H9 (cell line): ENCODE measurements at regions not wholly inside any gene's neighbourhood (a gene's known extent, or its start where the extent isn't known, plus 50 kb on each side); places are given as distances from the start of the nearest gene placed in this dataset.

Experiments
- DNase-seq: peaks from one replicate; pipeline ENCODE4 v3.0.0-alpha.2; 2017
- H2AFZ ChIP-seq: one replicate; pipeline ENCODE4 v1.6.1; 2013; ENCODE audit warnings: mild to moderate bottlenecking, low read length, control low read depth, moderate library complexity
- H2AK5ac ChIP-seq: 2 replicates; pipeline ENCODE4 v1.6.1; 2013; ENCODE audit warnings: low read length, control low read depth, mixed read lengths; ENCODE audit not compliant: insufficient read length
- H2BK120ac ChIP-seq: one replicate; pipeline ENCODE4 v1.6.1; 2013; ENCODE audit warnings: low read depth, mild to moderate bottlenecking, low read length, control low read depth, inconsistent platforms; ENCODE audit not compliant: poor library complexity, severe bottlenecking
- H2BK12ac ChIP-seq: 2 replicates; pipeline ENCODE4 v1.6.1; 2013; ENCODE audit warnings: low read length, control low read depth, mixed read lengths, low read depth; ENCODE audit not compliant: insufficient read length
- H2BK15ac ChIP-seq: 2 replicates; pipeline ENCODE4 v1.6.1; 2013; ENCODE audit warnings: low read depth, low read length, control low read depth
- H2BK20ac ChIP-seq: one replicate; pipeline ENCODE4 v1.6.1; 2013; ENCODE audit warnings: low read depth, mild to moderate bottlenecking, low read length, control low read depth, inconsistent platforms; ENCODE audit not compliant: poor library complexity, severe bottlenecking
- H2BK5ac ChIP-seq: 2 replicates; pipeline ENCODE4 v1.6.1; 2013; ENCODE audit warnings: low read length, control low read depth, mixed read lengths; ENCODE audit not compliant: insufficient read length
- H3K14ac ChIP-seq: 2 replicates; pipeline ENCODE4 v1.6.1; 2013; ENCODE audit warnings: low read length, control low read depth; ENCODE audit not compliant: insufficient read depth
- H3K18ac ChIP-seq: 2 replicates; pipeline ENCODE4 v1.6.1; 2013; ENCODE audit warnings: low read depth, mild to moderate bottlenecking, mixed read lengths, low read length, control low read depth; ENCODE audit not compliant: insufficient read length
- H3K23ac ChIP-seq: 2 replicates; pipeline ENCODE4 v1.6.1; 2013; ENCODE audit warnings: low read length, control low read depth, mixed read lengths, low read depth; ENCODE audit not compliant: insufficient read length
- H3K23me2 ChIP-seq: 2 replicates; pipeline ENCODE4 v1.6.1; 2013; ENCODE audit warnings: low read depth, mild to moderate bottlenecking, mixed read lengths, low read length, control low read depth; ENCODE audit not compliant: insufficient read length, poor library complexity, severe bottlenecking
- H3K27ac ChIP-seq: 2 replicates; pipeline ENCODE4 v1.5.1; 2013; ENCODE audit warnings: low read length, control low read depth, mixed read lengths, low read depth; ENCODE audit not compliant: insufficient read length
- H3K27me3 ChIP-seq: 2 replicates; pipeline ENCODE4 v1.6.1; 2013; ENCODE audit warnings: low read length, control low read depth, inconsistent platforms; ENCODE audit not compliant: insufficient read depth
- H3K4ac ChIP-seq: 2 replicates; pipeline ENCODE4 v1.6.1; 2013; ENCODE audit warnings: low read depth, mild to moderate bottlenecking, control low read depth, inconsistent platforms, low read length, moderate library complexity
- H3K4me1 ChIP-seq: 2 replicates; pipeline ENCODE4 v1.6.1; 2013; ENCODE audit warnings: low read length, control low read depth, inconsistent platforms; ENCODE audit not compliant: insufficient read depth
- H3K4me2 ChIP-seq: 2 replicates; pipeline ENCODE4 v1.6.1; 2013; ENCODE audit warnings: low read length, control low read depth, mixed read lengths; ENCODE audit not compliant: insufficient read length, insufficient read depth
- H3K56ac ChIP-seq: 2 replicates; pipeline ENCODE4 v1.6.1; 2013; ENCODE audit warnings: low read depth, mild to moderate bottlenecking, mixed read lengths, low read length, control low read depth; ENCODE audit not compliant: insufficient read length
- H3K79me1 ChIP-seq: 2 replicates; pipeline ENCODE4 v1.6.1; 2013; ENCODE audit warnings: low read depth, mild to moderate bottlenecking, moderate library complexity, low read length, control low read depth, inconsistent platforms; ENCODE audit not compliant: insufficient read depth, poor library complexity, severe bottlenecking
- H3K79me2 ChIP-seq: 2 replicates; pipeline ENCODE4 v1.6.1; 2013; ENCODE audit warnings: low read length, control low read depth, inconsistent platforms; ENCODE audit not compliant: insufficient read depth
- H3K9ac ChIP-seq: 2 replicates; pipeline ENCODE4 v1.6.1; 2013; ENCODE audit warnings: low read length, control low read depth, mixed read lengths; ENCODE audit not compliant: insufficient read length; ENCODE audit errors: extremely low read depth
- H3K9me3 ChIP-seq: one replicate; pipeline ENCODE4 v1.6.1; 2013; ENCODE audit warnings: low read depth, low read length, inconsistent platforms; ENCODE audit not compliant: control insufficient read depth
- H3T11ph ChIP-seq: one replicate; pipeline ENCODE4 v1.6.1; 2013; ENCODE audit warnings: mild to moderate bottlenecking, low read length, control low read depth, inconsistent platforms
- H4K20me1 ChIP-seq: one replicate; pipeline ENCODE4 v1.6.1; 2013; ENCODE audit not compliant: control insufficient read depth, insufficient read length, insufficient read depth
- H4K5ac ChIP-seq: 2 replicates; pipeline ENCODE4 v1.6.1; 2013; ENCODE audit warnings: low read depth, mild to moderate bottlenecking, mixed read lengths, low read length, control low read depth; ENCODE audit not compliant: insufficient read length
- H4K8ac ChIP-seq: replicated peaks from 2 replicates; pipeline ENCODE4 v1.6.1; 2013; ENCODE audit warnings: low read length, control low read depth, mixed read lengths, low read depth; ENCODE audit not compliant: insufficient read length
- H4K91ac ChIP-seq: 2 replicates; pipeline ENCODE4 v1.6.1; 2013; ENCODE audit warnings: low read depth, mild to moderate bottlenecking, moderate library complexity, mixed read lengths, low read length, control low read depth; ENCODE audit not compliant: insufficient read length
- H3K27ac Mint-ChIP-seq, 3 experiments: 2 replicates in 2 of 3; 3 replicates in 1 of 3; pipeline ENCODE4 v1.8.0; 2020 to 2021; ENCODE audit warnings: mixed read lengths in 3 of 3, mild to moderate bottlenecking in 1 of 3, moderate library complexity in 1 of 3
- H3K27me3 Mint-ChIP-seq: 2 replicates; pipeline ENCODE4 v1.8.0; 2021; ENCODE audit warnings: low read depth, mild to moderate bottlenecking, moderate library complexity, mixed read lengths
- H3K36me3 Mint-ChIP-seq, 3 experiments: 2 replicates in 2 of 3; 3 replicates in 1 of 3; pipeline ENCODE4 v1.8.0; 2020 to 2021; ENCODE audit warnings: low read depth in 3 of 3, mixed read lengths in 3 of 3; ENCODE audit not compliant: insufficient read depth in 1 of 3
- H3K4me1 Mint-ChIP-seq, 2 experiments: 2 replicates each; pipeline ENCODE4 v1.8.0; 2020; ENCODE audit warnings: mixed read lengths in 2 of 2
- H3K4me3 Mint-ChIP-seq, 2 experiments: 2 replicates in 1 of 2; 3 replicates in 1 of 2; pipeline ENCODE4 v1.8.0; 2020 to 2021; ENCODE audit warnings: mild to moderate bottlenecking in 2 of 2, mixed read lengths in 2 of 2, moderate library complexity in 1 of 2
- H3K9me3 Mint-ChIP-seq, 2 experiments: 2 replicates in 1 of 2; 3 replicates in 1 of 2; pipeline ENCODE4 v1.8.0; 2020; ENCODE audit warnings: mild to moderate bottlenecking in 2 of 2, mixed read lengths in 2 of 2, moderate library complexity in 1 of 2
- CTCF ChIP-seq: fragments of 200-600 bp; sonication (generic); conservative IDR thresholded peaks from 3 replicates; pipeline ENCODE4 v1.8.0; 2021; ENCODE audit warnings: antibody characterized with exemption, mild to moderate bottlenecking
- WGBS: extraction: QIAGEN DNeasy Blood & Tissue Kit; methylation state at CpG from one replicate; pipeline ENCODE4 v1.1.7; 2013; ENCODE audit warnings: missing lambda C conversion rate, low lambda C conversion rate, mixed read lengths; ENCODE audit not compliant: insufficient read length; ENCODE audit errors: extremely low coverage; 5-methylcytosine and 5-hydroxymethylcytosine counted together

- Histone ChIP-seq H4K91ac (no peak overlapping the region), H2AFZ (no peak overlapping the region), H4K8ac (no peak overlapping the region), H2BK120ac (no peak overlapping the region), H4K5ac (no peak overlapping the region), H3K14ac (no peak overlapping the region), H3K4me1 (peaks cover 3% of the 10 kb centered on the region; the same call in 1 of the 2 replicates), H3K27me3 (no peaks in the 10 kb centered on the region), H2BK5ac (no peak overlapping the region), H3K4me2 (no peak overlapping the region), H3K9ac (no peak overlapping the region), H2BK15ac (no peak overlapping the region), H3K79me1 (no peaks in the 10 kb centered on the region), H3T11ph (no peak overlapping the region), H3K23me2 (no peaks in the 10 kb centered on the region), H3K18ac (no peak overlapping the region), H3K9me3 (no peaks in the 10 kb centered on the region), H2AK5ac (no peak overlapping the region), H3K27ac (no peak overlapping the region), H3K79me2 (no peaks in the 10 kb centered on the region), H2BK20ac (no peak overlapping the region), H3K23ac (no peak overlapping the region), H3K56ac (no peak overlapping the region), H3K4ac (no peak overlapping the region), H2BK12ac (no peak overlapping the region), H4K20me1 (no peaks in the 10 kb centered on the region)
- DNase-seq = no peak
- H3K27me3 Mint-ChIP-seq = peaks cover 6% of the 10 kb centered on the region
- no CpG with 5 or more reads among the region's 3 CpGs for WGBS
- H3K9me3 Mint-ChIP-seq = no peaks in the 10 kb centered on the region
- no peak overlapping the region for H3K27ac Mint-ChIP-seq
- peaks cover 9% of the 10 kb centered on the region in 2 experiments for H3K4me1 Mint-ChIP-seq
- no peak overlapping the region; a peak in 1 of 5 replicates for H3K4me3 Mint-ChIP-seq
- no peak for TF ChIP-seq CTCF
- H3K36me3 Mint-ChIP-seq = no peaks in the 10 kb centered on the region
These were observed 1046.4 kb downstream of the NTRK3 start for GRCh38 chr15:87209891-87210689.
